ENCODE measurements at regions not wholly inside any gene's neighbourhood (a gene's known extent, or its start where the extent isn't known, plus 50 kb on each side); places are given as distances from the start of the nearest gene placed in this dataset.
"Not testable (repeated sequence)": the region's sequence is repeated elsewhere in the genome, so short reads cannot be mapped to it uniquely, and the experiment has no call there.

GRCh38 chr15:99492716-99493115, 73.1 kb upstream of the MEF2A start:
- DNase-seq, result no peak
- no peaks in the 10 kb centered on the region for H3K27me3 ChIP-seq (ENCODE audit: control insufficient read depth, insufficient read depth, low read length)
- no peak overlapping the region for H3K9ac ChIP-seq (ENCODE audit: low read length in 3 of 3)
- no peak overlapping the region for H3K4me3 ChIP-seq (ENCODE audit: low read length in 3 of 3)
- TF ChIP-seq CTCF (IDR thresholded peaks at IDR 0.05; ENCODE audit: borderline replicate concordance, extremely low read depth, insufficient read depth), result no peak
- H3K27ac ChIP-seq (ENCODE audit: low read depth in 2 of 2, low read length in 2 of 2), result no peak overlapping the region
- no peaks in the 10 kb centered on the region for H3K4me1 ChIP-seq (ENCODE audit: control insufficient read depth in 2 of 3, insufficient read depth in 2 of 3, low read depth in 1 of 3, low read length in 3 of 3)
- intact Hi-C loops (cut with DNase I), result no loop called here
- H3K9me3 ChIP-seq (ENCODE audit: control insufficient read depth in 2 of 3, insufficient read depth in 1 of 3, low read length in 3 of 3), result no peaks in the 10 kb centered on the region
- H3K36me3 ChIP-seq (ENCODE audit: control insufficient read depth in 2 of 3, insufficient read depth in 3 of 3, low read length in 3 of 3), result no peaks in the 10 kb centered on the region
- no peak for FAIRE-seq

- H3K36me3 ChIP-seq (ENCODE audit: control insufficient read depth in 2 of 3, insufficient read depth in 3 of 3, low read length in 3 of 3), result no peaks in the 10 kb centered on the region
- no peaks in the 10 kb centered on the region for H3K9me3 ChIP-seq (ENCODE audit: control insufficient read depth in 2 of 3, insufficient read depth in 1 of 3, low read length in 3 of 3)
- H3K27me3 ChIP-seq (ENCODE audit: control insufficient read depth, insufficient read depth, low read length), result no peaks in the 10 kb centered on the region
- no peaks in the 10 kb centered on the region for H3K4me1 ChIP-seq (ENCODE audit: control insufficient read depth in 2 of 3, insufficient read depth in 2 of 3, low read depth in 1 of 3, low read length in 3 of 3)
- no peak overlapping the region for H3K4me3 ChIP-seq (ENCODE audit: low read length in 3 of 3)
- intact Hi-C loops (cut with DNase I), result no loop called here
- TF ChIP-seq CTCF (IDR thresholded peaks at IDR 0.05; ENCODE audit: borderline replicate concordance, extremely low read depth, insufficient read depth), result no peak
- no peak overlapping the region for H3K9ac ChIP-seq (ENCODE audit: low read length in 3 of 3)
- DNase-seq (no peak), FAIRE-seq (no peak)
- no peak overlapping the region for H3K27ac ChIP-seq (ENCODE audit: low read depth in 2 of 2, low read length in 2 of 2)
Observed at GRCh38 chr15:99493461-99493860, 72.3 kb upstream of the MEF2A start.

GRCh38 chr15:99494536-99495233, 71.1 kb upstream of the MEF2A start:
- H3K9ac ChIP-seq (ENCODE audit: low read length in 3 of 3); H3K4me3 ChIP-seq (ENCODE audit: low read length in 3 of 3); FAIRE-seq; H3K9me3 ChIP-seq (ENCODE audit: control insufficient read depth in 2 of 3, insufficient read depth in 1 of 3, low read length in 3 of 3); H3K27me3 ChIP-seq (ENCODE audit: control insufficient read depth, insufficient read depth, low read length); intact Hi-C loops (cut with DNase I); H3K36me3 ChIP-seq (ENCODE audit: control insufficient read depth in 2 of 3, insufficient read depth in 3 of 3, low read length in 3 of 3); H3K4me1 ChIP-seq (ENCODE audit: control insufficient read depth in 2 of 3, insufficient read depth in 2 of 3, low read depth in 1 of 3, low read length in 3 of 3); H3K27ac ChIP-seq (ENCODE audit: low read depth in 2 of 2, low read length in 2 of 2): not testable (repeated sequence)
- DNase-seq, result peak in 1 of 5 donors; percentile 64

GRCh38 chr15:99495430-99496301, 70.1 kb upstream of the MEF2A start:
- Histone ChIP-seq H3K27ac (ENCODE audit: low read depth in 2 of 2, low read length in 2 of 2) (no peak overlapping the region), H3K9me3 (ENCODE audit: control insufficient read depth in 2 of 3, insufficient read depth in 1 of 3, low read length in 3 of 3) (no peaks in the 10 kb centered on the region), H3K4me3 (ENCODE audit: low read length in 3 of 3) (no peak overlapping the region), H3K27me3 (ENCODE audit: control insufficient read depth, insufficient read depth, low read length) (no peaks in the 10 kb centered on the region), H3K4me1 (ENCODE audit: control insufficient read depth in 2 of 3, insufficient read depth in 2 of 3, low read depth in 1 of 3, low read length in 3 of 3) (no peaks in the 10 kb centered on the region), H3K9ac (ENCODE audit: low read length in 3 of 3) (no peak overlapping the region), H3K36me3 (ENCODE audit: control insufficient read depth in 2 of 3, insufficient read depth in 3 of 3, low read length in 3 of 3) (no peaks in the 10 kb centered on the region)
- TF ChIP-seq CTCF (IDR thresholded peaks at IDR 0.05; ENCODE audit: borderline replicate concordance, extremely low read depth, insufficient read depth), result no peak
- DNase-seq, result peak in 2 of 5 donors; percentile 70 to 77
- intact Hi-C loops (cut with DNase I), result no loop called here
- no peak for FAIRE-seq
